EL (cell line): ENCODE measurements at regions not wholly inside any gene's neighbourhood (a gene's known extent, or its start where the extent isn't known, plus 50 kb on each side); places are given as distances from the start of the nearest gene placed in this dataset.
A peak's percentile ranks its signal among the peaks of the same experiment; 100 is the strongest.
"Not testable (repeated sequence)": the region's sequence is repeated elsewhere in the genome, so short reads cannot be mapped to it uniquely, and the experiment has no call there.

ENCODE experiments used
- DNase-seq: peaks from one replicate; pipeline ENCODE4 v3.0.0-alpha.2; 2016

GRCh38 chr3:152891678-152892077, 56.7 kb downstream of the P2RY1 start:
- no peak for DNase-seq

GRCh38 chr3:152892446-152892845, 57.5 kb downstream of the P2RY1 start:
- no peak for DNase-seq

GRCh38 chr3:152893647-152894046, 58.7 kb downstream of the P2RY1 start:
- DNase-seq = no peak

GRCh38 chr3:152899306-152899705, 64.4 kb downstream of the P2RY1 start:
- DNase-seq = no peak

GRCh38 chr3:152902141-152902669, 67.3 kb downstream of the P2RY1 start:
- peak; percentile 13 for DNase-seq

GRCh38 chr3:152905631-152906030, 70.7 kb downstream of the P2RY1 start:
- no peak for DNase-seq

GRCh38 chr3:152909180-152909883, 74.4 kb downstream of the P2RY1 start:
- no peak for DNase-seq

GRCh38 chr3:152910211-152910610, 75.3 kb downstream of the P2RY1 start:
- peak; percentile 4 for DNase-seq

- no peak for DNase-seq
These were observed 76.0 kb downstream of the P2RY1 start for GRCh38 chr3:152910966-152911365.

- DNase-seq = not testable (repeated sequence)
These were observed 79.8 kb downstream of the P2RY1 start for GRCh38 chr3:152914743-152915142.

GRCh38 chr3:152915695-152916094, 80.8 kb downstream of the P2RY1 start:
- DNase-seq = no peak

GRCh38 chr3:152916753-152917279, 81.9 kb downstream of the P2RY1 start:
- DNase-seq = no peak

- DNase-seq = no peak
These were observed 86.4 kb downstream of the P2RY1 start for GRCh38 chr3:152921351-152921750.

GRCh38 chr3:152922554-152922953, 87.6 kb downstream of the P2RY1 start:
- DNase-seq = no peak

- DNase-seq = no peak
These were observed 92.2 kb downstream of the P2RY1 start for GRCh38 chr3:152927131-152927530.

GRCh38 chr3:152930516-152930915, 95.6 kb downstream of the P2RY1 start:
- DNase-seq = no peak

GRCh38 chr3:152937234-152937633, 102.3 kb downstream of the P2RY1 start:
- DNase-seq = no peak

- no peak for DNase-seq
These were observed 104.2 kb downstream of the P2RY1 start for GRCh38 chr3:152938974-152939636.

GRCh38 chr3:152941859-152942258, 106.9 kb downstream of the P2RY1 start:
- DNase-seq = no peak

GRCh38 chr3:152942366-152942765, 107.4 kb downstream of the P2RY1 start:
- DNase-seq = no peak

- DNase-seq = peak; percentile 24
These were observed 108.7 kb downstream of the P2RY1 start for GRCh38 chr3:152943645-152944044.

GRCh38 chr3:152944671-152945070, 109.7 kb downstream of the P2RY1 start:
- DNase-seq = no peak

- DNase-seq = no peak
These were observed 110.6 kb downstream of the P2RY1 start for GRCh38 chr3:152945556-152945955.

- no peak for DNase-seq
These were observed 122.6 kb downstream of the P2RY1 start for GRCh38 chr3:152957491-152957890.
